Testis (tissue), 2 donors: ENCODE measurements at regions not wholly inside any gene's neighbourhood (a gene's known extent, or its start where the extent isn't known, plus 50 kb on each side); places are given as distances from the start of the nearest gene placed in this dataset.

Experiments used
- POLR2A ChIP-seq: fragments of 450-650 bp; IDR thresholded peaks from one replicate; pipeline ENCODE4 v1.6.1; 2017; ENCODE audit warnings: antibody characterized with exemption, mild to moderate bottlenecking, moderate library complexity
- TF ChIP-seq, protein P1 (sequence below), 3 experiments: fragments of 450-650 bp in 2 of 3; fragments of 200-600 bp in 1 of 3; sonication (generic) in 1 of 3; IDR thresholded peaks; one replicate each; pipeline ENCODE4 v1.5.1; 2016 to 2019; ENCODE audit warnings: antibody characterized with exemption in 3 of 3, mild to moderate bottlenecking in 2 of 3, moderate library complexity in 1 of 3

DNA sequence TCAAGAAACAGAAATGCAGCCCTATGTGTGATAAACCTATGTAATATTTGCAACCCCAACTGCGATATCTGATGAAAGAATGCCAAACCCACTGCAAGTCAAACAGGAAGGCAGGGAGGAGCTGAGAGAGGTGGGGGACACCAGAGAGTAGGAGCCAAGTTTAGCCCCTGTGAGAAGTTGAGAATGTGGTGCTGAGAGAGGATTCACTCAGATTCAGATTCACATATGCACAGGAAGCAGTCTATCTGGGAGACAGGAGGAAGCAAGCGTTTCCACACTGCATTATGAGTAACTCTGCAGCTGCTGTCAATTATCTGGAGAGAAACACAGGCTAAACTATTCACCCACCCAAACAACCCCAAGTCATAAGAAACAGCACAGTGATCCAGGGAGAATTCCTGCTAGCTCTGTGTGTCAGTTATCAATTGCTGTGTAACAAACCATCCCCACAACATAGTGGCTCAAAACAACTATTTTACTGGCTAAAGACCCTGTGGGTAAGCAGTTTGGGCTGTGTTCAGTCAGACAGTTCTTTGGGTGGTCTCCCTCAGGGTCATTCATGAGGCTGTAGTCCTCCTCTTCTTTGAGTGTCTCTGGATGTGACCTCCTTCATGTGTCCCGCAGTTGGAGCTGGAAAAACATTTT, 161.9 kb upstream of the RAI14 start:
- no peak for TF ChIP-seq POLR2A
- TF ChIP-seq, protein P1, sequence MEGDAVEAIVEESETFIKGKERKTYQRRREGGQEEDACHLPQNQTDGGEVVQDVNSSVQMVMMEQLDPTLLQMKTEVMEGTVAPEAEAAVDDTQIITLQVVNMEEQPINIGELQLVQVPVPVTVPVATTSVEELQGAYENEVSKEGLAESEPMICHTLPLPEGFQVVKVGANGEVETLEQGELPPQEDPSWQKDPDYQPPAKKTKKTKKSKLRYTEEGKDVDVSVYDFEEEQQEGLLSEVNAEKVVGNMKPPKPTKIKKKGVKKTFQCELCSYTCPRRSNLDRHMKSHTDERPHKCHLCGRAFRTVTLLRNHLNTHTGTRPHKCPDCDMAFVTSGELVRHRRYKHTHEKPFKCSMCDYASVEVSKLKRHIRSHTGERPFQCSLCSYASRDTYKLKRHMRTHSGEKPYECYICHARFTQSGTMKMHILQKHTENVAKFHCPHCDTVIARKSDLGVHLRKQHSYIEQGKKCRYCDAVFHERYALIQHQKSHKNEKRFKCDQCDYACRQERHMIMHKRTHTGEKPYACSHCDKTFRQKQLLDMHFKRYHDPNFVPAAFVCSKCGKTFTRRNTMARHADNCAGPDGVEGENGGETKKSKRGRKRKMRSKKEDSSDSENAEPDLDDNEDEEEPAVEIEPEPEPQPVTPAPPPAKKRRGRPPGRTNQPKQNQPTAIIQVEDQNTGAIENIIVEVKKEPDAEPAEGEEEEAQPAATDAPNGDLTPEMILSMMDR (IDR thresholded peaks at IDR 0.05), result no peak
